CD4-positive, CD25-positive, alpha-beta regulatory T cell (primary cell): ENCODE measurements at regions not wholly inside any gene's neighbourhood (a gene's known extent, or its start where the extent isn't known, plus 50 kb on each side); places are given as distances from the start of the nearest gene placed in this dataset.
"Not testable (repeated sequence)": the region's sequence is repeated elsewhere in the genome, so short reads cannot be mapped to it uniquely, and the experiment has no call there.

Source experiments
- ATAC-seq, 2 donors: fragments of 150-1000 bp; cut with Tn5 transposase; one replicate each; pipeline ENCODE4 v1.10.0; 2021; ENCODE audit warnings: low read depth in 2 of 2, moderate number of reproducible peaks in 2 of 2, moderate library complexity in 1 of 2
- DNase-seq, 3 donors: peaks; one replicate each; pipeline versions ENCODE4 v3.0.0 to v3.0.0-alpha.2; 2012 to 2022; ENCODE audit warnings: mixed read lengths in 1 of 3
- H3K27ac ChIP-seq: one replicate; pipeline ENCODE4 v1.7.0; 2013; ENCODE audit warnings: mild to moderate bottlenecking, low read length; ENCODE audit not compliant: insufficient read depth, poor library complexity, severe bottlenecking
- H3K27me3 ChIP-seq: one replicate; pipeline ENCODE4 v1.7.0; 2013; ENCODE audit warnings: low read length; ENCODE audit not compliant: control insufficient read depth, insufficient read depth
- H3K36me3 ChIP-seq: one replicate; pipeline ENCODE4 v1.7.0; 2013; ENCODE audit warnings: mild to moderate bottlenecking, low read length, moderate library complexity; ENCODE audit not compliant: control insufficient read depth, insufficient read depth
- H3K4me1 ChIP-seq: 2 replicates; pipeline ENCODE4 v1.7.0; 2013; ENCODE audit warnings: mild to moderate bottlenecking, low read length; ENCODE audit not compliant: insufficient read depth, control insufficient read depth, poor library complexity, severe bottlenecking
- H3K4me3 ChIP-seq: one replicate; pipeline ENCODE4 v1.7.0; 2013; ENCODE audit warnings: low read depth, mild to moderate bottlenecking, low read length, moderate library complexity
- H3K9me3 ChIP-seq, 2 experiments: 1 replicate in 1 of 2; 2 replicates in 1 of 2; pipeline ENCODE4 v1.7.0; 2013; ENCODE audit warnings: low read length in 2 of 2, mild to moderate bottlenecking in 1 of 2, moderate library complexity in 1 of 2; ENCODE audit not compliant: control insufficient read depth in 2 of 2
- H3K27ac Mint-ChIP-seq, 3 donors: one replicate each; pipeline ENCODE4 v1.8.0; 2020 to 2022; ENCODE audit warnings: mild to moderate bottlenecking in 3 of 3, mixed read lengths in 3 of 3, moderate library complexity in 2 of 3
- H3K27me3 Mint-ChIP-seq: one replicate; pipeline ENCODE4 v1.8.0; 2022; ENCODE audit warnings: mild to moderate bottlenecking, mixed read lengths
- H3K36me3 Mint-ChIP-seq: one replicate; pipeline ENCODE4 v1.8.0; 2020; ENCODE audit warnings: mixed read lengths
- H3K4me1 Mint-ChIP-seq, 4 donors: one replicate each; pipeline ENCODE4 v1.8.0; 2020 to 2022; ENCODE audit warnings: mixed read lengths in 4 of 4, mild to moderate bottlenecking in 1 of 4
- H3K4me3 Mint-ChIP-seq, 4 donors: one replicate each; pipeline ENCODE4 v1.8.0; 2020 to 2022; ENCODE audit warnings: mild to moderate bottlenecking in 4 of 4, mixed read lengths in 4 of 4, moderate library complexity in 3 of 4
- H3K9me3 Mint-ChIP-seq, 7 donors: one replicate each; pipeline ENCODE4 v1.8.0; 2020 to 2022; ENCODE audit warnings: mixed read lengths in 7 of 7, mild to moderate bottlenecking in 3 of 7, moderate library complexity in 2 of 7

DNA sequence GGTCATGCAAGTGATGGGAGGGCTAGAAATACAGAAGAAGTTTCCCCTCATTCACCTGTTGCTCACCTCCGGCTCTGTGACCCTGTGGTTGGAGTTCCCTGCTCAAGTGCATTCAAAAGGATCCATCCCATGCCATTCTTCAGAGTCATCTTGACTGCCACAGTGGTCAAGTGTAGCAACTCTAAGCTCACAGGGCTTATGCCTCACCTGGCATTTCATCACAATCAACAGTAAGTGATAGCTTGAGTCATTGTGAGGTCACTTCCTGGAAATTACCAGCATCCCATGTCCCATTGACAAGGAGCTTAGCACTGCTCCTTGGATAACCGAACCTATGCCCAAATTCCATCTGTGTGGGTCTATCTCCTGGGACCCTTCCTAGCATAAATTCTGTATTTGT, 55.6 kb downstream of the OR4C45 start:
- ATAC-seq: no peak
- no peaks in the 10 kb centered on the region for H3K4me1 ChIP-seq
- H3K27ac ChIP-seq: no peak overlapping the region
- H3K9me3 ChIP-seq: no peaks in the 10 kb centered on the region
- Mint-ChIP-seq H3K27ac (no peak overlapping the region), H3K4me3 (no peak overlapping the region), H3K9me3 (peaks cover under 1 to 17% (median 7%) of the 10 kb centered on the region in 7 donors), H3K27me3 (no peaks in the 10 kb centered on the region), H3K36me3 (no peaks in the 10 kb centered on the region), H3K4me1 (no peaks in the 10 kb centered on the region)
- no peak for DNase-seq
- H3K4me3 ChIP-seq: no peak overlapping the region
- H3K27me3 ChIP-seq: no peaks in the 10 kb centered on the region
- H3K36me3 ChIP-seq: no peaks in the 10 kb centered on the region

DNA sequence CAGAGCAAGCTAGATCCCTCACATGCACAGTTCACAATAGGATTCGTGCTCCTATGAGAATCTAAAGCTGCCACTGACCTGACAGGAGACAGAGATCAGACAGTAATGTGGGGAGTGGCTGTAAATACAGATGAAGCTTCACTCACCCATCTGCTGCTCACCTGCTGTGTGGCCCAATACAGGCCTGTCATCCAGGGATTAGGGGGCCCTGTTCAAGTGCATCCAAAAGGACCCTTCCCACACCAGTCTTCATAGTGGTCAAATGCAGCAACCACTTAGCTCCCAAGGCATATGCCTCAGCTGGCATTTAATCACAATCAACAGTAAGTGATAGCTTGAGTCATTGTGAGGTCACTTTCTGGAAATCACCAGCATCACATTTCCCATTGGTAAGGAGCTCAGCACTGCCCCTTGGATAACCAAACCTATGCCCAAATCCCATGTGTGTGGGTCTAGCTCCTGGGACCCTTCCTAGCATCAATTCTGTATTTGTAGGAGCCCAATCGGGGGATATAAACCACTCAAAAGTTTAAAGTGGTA, 65.6 kb downstream of the OR4C45 start:
- Mint-ChIP-seq H3K27me3 (no peaks in the 10 kb centered on the region), H3K9me3 (peaks cover 0 to 8% (median 4%) of the 10 kb centered on the region in 7 donors), H3K4me1 (no peaks in the 10 kb centered on the region), H3K27ac (no peak overlapping the region), H3K4me3 (no peak overlapping the region), H3K36me3 (no peaks in the 10 kb centered on the region)
- no peak overlapping the region for H3K4me3 ChIP-seq
- H3K27me3 ChIP-seq: no peaks in the 10 kb centered on the region
- no peak for DNase-seq
- no peaks in the 10 kb centered on the region for H3K36me3 ChIP-seq
- H3K4me1 ChIP-seq: no peaks in the 10 kb centered on the region
- no peak overlapping the region for H3K27ac ChIP-seq
- H3K9me3 ChIP-seq: no peaks in the 10 kb centered on the region
- ATAC-seq: no peak

DNA sequence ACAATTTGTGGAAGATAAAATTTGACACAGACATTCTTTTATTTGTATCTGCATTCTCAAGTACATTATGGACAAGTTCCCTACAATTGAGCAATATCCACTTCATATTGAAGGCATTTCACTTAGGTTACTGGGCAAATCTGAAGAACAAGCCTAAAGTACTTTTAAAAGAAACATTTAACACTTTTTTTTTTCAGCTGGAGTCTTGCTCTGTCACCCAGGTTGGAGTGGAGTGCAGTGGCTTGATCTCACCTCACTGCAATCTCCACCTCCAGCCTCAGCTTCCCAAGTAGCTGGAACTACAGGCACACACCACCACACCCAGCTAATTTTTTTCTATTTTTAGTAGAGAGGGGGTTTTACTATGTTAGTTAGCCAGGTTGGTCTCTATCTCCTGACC, 70.2 kb downstream of the OR4C45 start:
- no peaks in the 10 kb centered on the region for H3K4me1 Mint-ChIP-seq
- ATAC-seq (no peak), DNase-seq (no peak)
- Histone ChIP-seq H3K27ac (no peak overlapping the region), H3K36me3 (no peaks in the 10 kb centered on the region), H3K27me3 (no peaks in the 10 kb centered on the region), H3K4me1 (no peaks in the 10 kb centered on the region), H3K9me3 (no peaks in the 10 kb centered on the region), H3K4me3 (no peak overlapping the region)
- peaks cover 0 to 9% (median 3%) of the 10 kb centered on the region in 7 donors for H3K9me3 Mint-ChIP-seq
- H3K27ac Mint-ChIP-seq: no peak overlapping the region
- no peaks in the 10 kb centered on the region for H3K27me3 Mint-ChIP-seq
- H3K36me3 Mint-ChIP-seq: no peaks in the 10 kb centered on the region
- H3K4me3 Mint-ChIP-seq: no peak overlapping the region

DNA sequence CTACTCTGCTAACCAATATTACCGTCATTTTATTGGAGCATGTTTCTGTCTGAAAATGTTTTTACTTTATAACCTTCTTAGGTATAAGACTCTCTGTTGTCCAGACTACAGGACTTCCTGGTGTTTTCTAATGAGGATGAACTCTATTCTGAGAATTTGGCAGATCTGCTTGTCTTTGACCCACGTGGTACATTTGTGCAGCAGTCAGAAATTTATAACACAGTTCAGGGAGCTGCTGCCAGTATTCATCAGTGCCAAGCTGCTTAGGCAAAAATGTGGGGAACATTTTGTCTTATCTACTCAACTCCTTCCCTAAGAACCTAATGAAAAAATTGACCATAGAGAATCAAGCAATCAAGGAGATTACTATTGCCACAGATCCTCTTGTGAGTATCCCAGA, 108.0 kb downstream of the OR4C45 start:
- not testable (repeated sequence) for H3K27me3 Mint-ChIP-seq, H3K9me3 ChIP-seq, H3K36me3 Mint-ChIP-seq, H3K27ac Mint-ChIP-seq, DNase-seq, H3K27me3 ChIP-seq, H3K4me1 Mint-ChIP-seq, H3K4me3 ChIP-seq, H3K4me1 ChIP-seq, H3K4me3 Mint-ChIP-seq, ATAC-seq, H3K36me3 ChIP-seq, H3K27ac ChIP-seq
- peaks cover 0 to 24% (median 12%) of the 10 kb centered on the region in 7 donors for H3K9me3 Mint-ChIP-seq

DNA sequence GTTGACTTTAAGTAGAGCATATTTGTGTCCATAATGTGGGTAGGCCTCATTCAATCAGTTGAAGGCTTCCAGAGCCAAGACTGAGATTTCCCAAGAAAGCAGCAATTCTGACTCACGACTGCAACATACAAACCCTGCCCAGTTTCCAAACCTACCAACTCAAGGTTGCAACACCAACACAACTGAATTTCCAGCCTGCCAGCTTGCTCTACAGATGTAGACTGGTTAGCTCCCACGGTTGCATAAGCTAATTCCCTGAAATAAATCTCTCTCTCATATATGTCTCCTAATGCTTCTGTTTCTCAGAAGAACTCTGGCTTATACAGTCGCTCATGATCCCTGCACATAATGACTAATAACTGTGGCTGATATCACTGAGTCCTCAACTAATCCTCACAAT, 113.6 kb downstream of the OR4C45 start:
- not testable (repeated sequence) for H3K4me1 ChIP-seq

DNA sequence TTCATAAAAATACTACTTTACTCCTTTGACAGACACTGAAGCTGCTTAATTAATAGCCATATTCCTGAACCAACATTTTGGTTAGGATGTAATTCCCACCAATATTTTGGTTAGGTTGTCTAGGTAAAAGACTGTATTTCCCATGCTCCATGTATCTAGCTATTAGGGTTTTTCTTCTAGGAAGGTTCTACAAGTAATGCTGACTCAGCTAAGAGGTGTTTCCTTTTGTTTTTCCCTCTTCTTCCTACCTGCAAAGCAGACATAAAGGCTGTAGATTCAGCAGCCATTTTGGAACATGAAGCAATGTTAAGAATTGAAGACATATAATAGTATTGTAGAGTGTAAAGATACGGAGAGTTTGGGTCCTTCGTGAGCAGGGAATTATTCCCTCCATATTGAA, 115.3 kb downstream of the OR4C45 start:
- not testable (repeated sequence) for H3K4me1 ChIP-seq, H3K4me3 Mint-ChIP-seq, H3K36me3 Mint-ChIP-seq, H3K27ac ChIP-seq, H3K9me3 ChIP-seq, H3K27ac Mint-ChIP-seq, H3K4me3 ChIP-seq, H3K36me3 ChIP-seq, H3K4me1 Mint-ChIP-seq, DNase-seq, ATAC-seq, H3K27me3 ChIP-seq, H3K27me3 Mint-ChIP-seq
- peaks cover 0 to 35% (median 21%) of the 10 kb centered on the region in 7 donors for H3K9me3 Mint-ChIP-seq

More for the DNA sequence above, 113.6 kb downstream of the OR4C45 start:
- H3K27me3 ChIP-seq, ATAC-seq, DNase-seq, H3K27me3 Mint-ChIP-seq, H3K4me3 ChIP-seq, H3K4me1 Mint-ChIP-seq, H3K36me3 Mint-ChIP-seq, H3K27ac Mint-ChIP-seq, H3K36me3 ChIP-seq, H3K27ac ChIP-seq, H3K9me3 ChIP-seq, H3K4me3 Mint-ChIP-seq: not testable (repeated sequence)
- H3K9me3 Mint-ChIP-seq: peaks cover 0 to 31% (median 15%) of the 10 kb centered on the region in 7 donors

DNA sequence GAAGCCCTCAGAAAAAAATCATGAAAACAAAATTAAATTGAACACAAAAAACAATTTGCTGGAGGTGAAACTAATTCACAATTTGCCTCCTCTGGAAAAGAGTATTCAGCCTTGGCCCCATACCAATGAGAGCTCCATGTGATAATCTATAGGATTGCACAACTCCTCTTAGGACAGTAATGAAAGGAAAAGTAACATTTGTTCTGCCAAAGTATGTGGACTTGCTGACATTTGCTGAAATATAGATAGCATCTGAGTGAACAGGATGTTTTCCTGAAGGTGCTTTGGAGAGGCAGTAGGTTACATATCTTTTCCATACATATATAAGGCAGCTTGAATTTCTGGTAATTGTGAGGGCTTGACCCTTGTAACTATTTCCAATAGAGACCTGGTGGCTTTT, 122.8 kb downstream of the OR4C45 start:
- no peaks in the 10 kb centered on the region for H3K27me3 ChIP-seq
- no peaks in the 10 kb centered on the region for H3K36me3 ChIP-seq
- Mint-ChIP-seq H3K9me3 (peaks cover 0 to 44% (median 13%) of the 10 kb centered on the region in 7 donors), H3K36me3 (no peaks in the 10 kb centered on the region), H3K27me3 (no peaks in the 10 kb centered on the region), H3K27ac (no peak overlapping the region), H3K4me3 (no peak overlapping the region), H3K4me1 (no peaks in the 10 kb centered on the region)
- H3K27ac ChIP-seq: no peak overlapping the region
- DNase-seq (no peak), ATAC-seq (no peak)
- H3K4me1 ChIP-seq: no peaks in the 10 kb centered on the region
- H3K4me3 ChIP-seq: no peak overlapping the region
- H3K9me3 ChIP-seq: peaks cover 0 to 2% of the 10 kb centered on the region in 2 experiments

DNA sequence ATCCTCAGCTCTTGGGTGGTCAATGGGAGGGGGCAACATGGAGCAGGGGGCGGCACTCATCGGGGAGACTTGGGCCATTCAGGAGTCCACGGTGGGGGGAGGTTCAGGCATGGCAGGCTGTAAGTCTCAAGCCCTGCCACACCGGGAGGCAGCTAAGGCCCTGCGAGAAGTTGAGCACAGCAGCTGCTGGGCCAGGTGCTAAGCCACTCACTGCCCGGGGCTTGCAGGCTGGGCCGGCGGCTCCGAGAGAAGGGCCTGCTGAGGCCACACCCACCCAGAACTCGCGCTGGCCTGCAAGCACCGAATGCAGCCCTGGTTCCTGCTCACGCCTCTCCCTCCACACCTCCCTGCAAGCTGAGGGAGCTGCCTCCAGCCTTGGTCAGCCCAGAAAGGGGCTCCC, 131.4 kb downstream of the OR4C45 start:
- Mint-ChIP-seq H3K27ac (no peak overlapping the region), H3K36me3 (no peaks in the 10 kb centered on the region), H3K4me3 (no peak overlapping the region), H3K27me3 (no peaks in the 10 kb centered on the region), H3K4me1 (no peaks in the 10 kb centered on the region), H3K9me3 (peaks cover 0 to 29% (median 8%) of the 10 kb centered on the region in 7 donors)
- Histone ChIP-seq H3K9me3 (peaks cover 0 to 5% of the 10 kb centered on the region in 2 experiments), H3K27ac (no peak overlapping the region), H3K4me1 (no peaks in the 10 kb centered on the region), H3K36me3 (no peaks in the 10 kb centered on the region), H3K4me3 (no peak overlapping the region), H3K27me3 (no peaks in the 10 kb centered on the region)
- no peak for DNase-seq
- no peak for ATAC-seq
